Endodermal cell (in vitro differentiated cells): ENCODE measurements at regions not wholly inside any gene's neighbourhood (a gene's known extent, or its start where the extent isn't known, plus 50 kb on each side); places are given as distances from the start of the nearest gene placed in this dataset.

ENCODE experiments used
- DNase-seq: peaks from one replicate; pipeline ENCODE4 v3.0.0-alpha.2; 2017
- H3K27ac ChIP-seq: 2 replicates; pipeline ENCODE4 v1.5.1; 2013; ENCODE audit warnings: mild to moderate bottlenecking, low read depth, low read length, moderate library complexity
- H3K27me3 ChIP-seq: 2 replicates; pipeline ENCODE4 v1.6.1; 2013; ENCODE audit warnings: mild to moderate bottlenecking, low read length, moderate library complexity; ENCODE audit not compliant: insufficient read depth, control insufficient read depth, poor library complexity, severe bottlenecking
- H3K36me3 ChIP-seq: 2 replicates; pipeline ENCODE4 v1.7.0; 2013; ENCODE audit warnings: mild to moderate bottlenecking, low read length, moderate library complexity; ENCODE audit not compliant: control insufficient read depth, insufficient read depth
- H3K4me1 ChIP-seq: one replicate; pipeline ENCODE4 v1.7.0; 2013; ENCODE audit warnings: low read length; ENCODE audit not compliant: control insufficient read depth, insufficient read depth
- H3K4me3 ChIP-seq: 2 replicates; pipeline ENCODE4 v1.5.1; 2013; ENCODE audit warnings: mild to moderate bottlenecking, low read length, moderate library complexity
- H3K9ac ChIP-seq: 2 replicates; pipeline ENCODE4 v1.6.1; 2013; ENCODE audit warnings: mild to moderate bottlenecking, low read length, moderate library complexity; ENCODE audit not compliant: poor library complexity, severe bottlenecking; ENCODE audit errors: extremely low read depth
- H3K9me3 ChIP-seq: 2 replicates; pipeline ENCODE4 v1.6.1; 2013; ENCODE audit warnings: mild to moderate bottlenecking, low read length, moderate library complexity; ENCODE audit not compliant: control insufficient read depth
- H3K27ac Mint-ChIP-seq: 2 replicates; pipeline ENCODE4 v1.8.0; 2020; ENCODE audit warnings: mixed read lengths
- H3K27me3 Mint-ChIP-seq: 2 replicates; pipeline ENCODE4 v1.8.0; 2021; ENCODE audit warnings: mild to moderate bottlenecking, mixed read lengths; ENCODE audit not compliant: insufficient read depth
- H3K36me3 Mint-ChIP-seq: 2 replicates; pipeline ENCODE4 v1.8.0; 2020; ENCODE audit warnings: low read depth, mixed read lengths
- H3K4me1 Mint-ChIP-seq: 2 replicates; pipeline ENCODE4 v1.8.0; 2020; ENCODE audit warnings: mixed read lengths
- H3K4me3 Mint-ChIP-seq: 2 replicates; pipeline ENCODE4 v1.8.0; 2020; ENCODE audit warnings: mild to moderate bottlenecking, moderate library complexity, mixed read lengths
- H3K9me3 Mint-ChIP-seq: 2 replicates; pipeline ENCODE4 v1.8.0; 2020; ENCODE audit warnings: mild to moderate bottlenecking, mixed read lengths
- CTCF ChIP-seq: fragments of 200-600 bp; sonication (generic); conservative IDR thresholded peaks from 2 replicates; pipeline ENCODE4 v1.5.0; 2021; ENCODE audit warnings: antibody characterized with exemption, mild to moderate bottlenecking
- WGBS, 2 experiments: methylation state at CpG; one replicate each; pipeline versions ENCODE4 v1.1.5 to v1.1.7; 2013; ENCODE audit warnings: missing lambda C conversion rate in 2 of 2, mixed read lengths in 1 of 2; ENCODE audit not compliant: insufficient coverage in 1 of 2, insufficient read length in 1 of 2; 5-methylcytosine and 5-hydroxymethylcytosine counted together

GRCh38 chr20:22063753-22064152 lies 358.3 kb downstream of the PAX1 start:
- H3K9me3 Mint-ChIP-seq = no peaks in the 10 kb centered on the region
- no peak overlapping the region for H3K27ac ChIP-seq
- no peak for DNase-seq
- H3K36me3 Mint-ChIP-seq = no peaks in the 10 kb centered on the region
- H3K9me3 ChIP-seq = no peaks in the 10 kb centered on the region
- no peak overlapping the region for H3K27ac Mint-ChIP-seq
- H3K4me3 ChIP-seq = no peak overlapping the region
- no peaks in the 10 kb centered on the region for H3K4me1 Mint-ChIP-seq
- H3K27me3 Mint-ChIP-seq = peaks cover 3% of the 10 kb centered on the region
- no peak for TF ChIP-seq CTCF
- H3K9ac ChIP-seq = no peak overlapping the region
- 88 to 94% methylated on average over 1 of the region's 1 CpG for WGBS, 2 experiments
- H3K4me3 Mint-ChIP-seq = no peak overlapping the region
- H3K36me3 ChIP-seq = no peaks in the 10 kb centered on the region
- no peaks in the 10 kb centered on the region for H3K27me3 ChIP-seq
- no peaks in the 10 kb centered on the region for H3K4me1 ChIP-seq

GRCh38 chr20:22062874-22063273 lies 357.4 kb downstream of the PAX1 start:
- H3K4me1 ChIP-seq = no peaks in the 10 kb centered on the region
- Mint-ChIP-seq H3K27ac (no peak overlapping the region), H3K27me3 (peaks cover 3% of the 10 kb centered on the region), H3K4me3 (no peak overlapping the region), H3K36me3 (no peaks in the 10 kb centered on the region), H3K4me1 (no peaks in the 10 kb centered on the region), H3K9me3 (no peaks in the 10 kb centered on the region)
- WGBS, 2 experiments = 88% methylated on average over 2 to 5 of the region's 5 CpGs
- no peaks in the 10 kb centered on the region for H3K9me3 ChIP-seq
- DNase-seq = no peak
- H3K27ac ChIP-seq = no peak overlapping the region
- no peak overlapping the region for H3K9ac ChIP-seq
- TF ChIP-seq CTCF = no peak
- no peak overlapping the region for H3K4me3 ChIP-seq
- H3K27me3 ChIP-seq = no peaks in the 10 kb centered on the region
- no peaks in the 10 kb centered on the region for H3K36me3 ChIP-seq

GRCh38 chr20:22060610-22061009 lies 355.1 kb downstream of the PAX1 start:
- Mint-ChIP-seq H3K36me3 (no peaks in the 10 kb centered on the region), H3K4me3 (no peak overlapping the region), H3K9me3 (no peaks in the 10 kb centered on the region), H3K4me1 (no peaks in the 10 kb centered on the region), H3K27ac (no peak overlapping the region), H3K27me3 (no peaks in the 10 kb centered on the region)
- H3K27ac ChIP-seq = no peak overlapping the region
- H3K4me3 ChIP-seq = no peak overlapping the region
- no peaks in the 10 kb centered on the region for H3K36me3 ChIP-seq
- H3K9ac ChIP-seq = no peak overlapping the region
- H3K27me3 ChIP-seq = no peaks in the 10 kb centered on the region
- no peak for TF ChIP-seq CTCF
- H3K4me1 ChIP-seq = no peaks in the 10 kb centered on the region
- no peak for DNase-seq
- H3K9me3 ChIP-seq = no peaks in the 10 kb centered on the region
- 85 to 87% methylated on average over 2 of the region's 2 CpGs for WGBS, 2 experiments
